SK-N-MC (cell line): ENCODE measurements at regions not wholly inside any gene's neighbourhood (a gene's known extent, or its start where the extent isn't known, plus 50 kb on each side); places are given as distances from the start of the nearest gene placed in this dataset.

Experiments
- DNase-seq: peaks from one replicate; pipeline ENCODE4 v3.0.0-alpha.2; 2011; ENCODE audit warnings: low read depth, low spot score
- H3K27ac ChIP-seq: fragments of 200-600 bp; sonication (generic); 2 replicates; pipeline ENCODE4 v1.5.1; 2016; ENCODE audit warnings: mixed run types
- H3K36me3 ChIP-seq: fragments of 200-600 bp; sonication (generic); 2 replicates; pipeline ENCODE4 v1.6.1; 2017; ENCODE audit warnings: antibody characterized with exemption, low read length, mixed read lengths; ENCODE audit not compliant: insufficient read depth
- H3K4me3 ChIP-seq: fragments of 200-600 bp; sonication (generic); 2 replicates; pipeline ENCODE4 v1.5.1; 2016
- H3K9ac ChIP-seq: fragments of 200-600 bp; sonication (generic); 2 replicates; pipeline ENCODE4 v1.8.0; 2017; ENCODE audit warnings: mixed run types, mixed read lengths; ENCODE audit not compliant: insufficient read length
- H3K9me3 ChIP-seq: fragments of 200-600 bp; sonication (generic); 2 replicates; pipeline ENCODE4 v1.6.1; 2017; ENCODE audit warnings: low read depth, mild to moderate bottlenecking, antibody characterized with exemption, low read length, moderate library complexity, mixed read lengths
- EZH2 ChIP-seq: fragments of 200-600 bp; sonication (generic); IDR thresholded peaks from one replicate; pipeline ENCODE4 v1.6.1; 2017; ENCODE audit warnings: antibody characterized with exemption
- FOXP2 ChIP-seq: optimal IDR thresholded peaks from 2 replicates; pipeline ENCODE3; 2011; ENCODE audit warnings: mild to moderate bottlenecking, moderate library complexity; ENCODE audit not compliant: insufficient read depth; ENCODE audit errors: extremely low read length, control extremely low read depth
- POLR2AphosphoS5 ChIP-seq: IDR thresholded peaks from 2 replicates; pipeline ENCODE4 v1.6.1; 2012; ENCODE audit warnings: mild to moderate bottlenecking, low read depth, low read length, borderline replicate concordance

- no peak for DNase-seq
- no peak for TF ChIP-seq FOXP2
- TF ChIP-seq EZH2, result no peak
- no peak for TF ChIP-seq POLR2AphosphoS5
- Histone ChIP-seq H3K4me3 (no peak overlapping the region), H3K9me3 (no peaks in the 10 kb centered on the region), H3K9ac (no peak overlapping the region), H3K36me3 (no peaks in the 10 kb centered on the region), H3K27ac (no peak overlapping the region)
These were observed 201.0 kb downstream of the SIPA1L2 start for GRCh38 chr1:232428786-232429530.

- Histone ChIP-seq H3K9ac (no peak overlapping the region), H3K9me3 (no peaks in the 10 kb centered on the region), H3K27ac (no peak overlapping the region), H3K4me3 (no peak overlapping the region), H3K36me3 (no peaks in the 10 kb centered on the region)
- no peak for DNase-seq
- TF ChIP-seq POLR2AphosphoS5, result no peak
- TF ChIP-seq FOXP2, result no peak
- TF ChIP-seq EZH2, result no peak
These were observed 201.8 kb downstream of the SIPA1L2 start for GRCh38 chr1:232428036-232428645.

- no peak overlapping the region for H3K4me3 ChIP-seq
- H3K36me3 ChIP-seq, result no peaks in the 10 kb centered on the region
- TF ChIP-seq EZH2 (no peak), FOXP2 (no peak), POLR2AphosphoS5 (no peak)
- H3K9ac ChIP-seq, result no peak overlapping the region
- DNase-seq, result no peak
- H3K27ac ChIP-seq, result no peak overlapping the region
- H3K9me3 ChIP-seq, result no peaks in the 10 kb centered on the region
These were observed 203.1 kb downstream of the SIPA1L2 start for GRCh38 chr1:232426801-232427200.

GRCh38 chr1:232425421-232425820 is 204.5 kb downstream of the SIPA1L2 start:
- no peak overlapping the region for H3K9ac ChIP-seq
- H3K4me3 ChIP-seq, result no peak overlapping the region
- no peaks in the 10 kb centered on the region for H3K9me3 ChIP-seq
- no peak overlapping the region for H3K27ac ChIP-seq
- H3K36me3 ChIP-seq, result no peaks in the 10 kb centered on the region
- DNase-seq, result no peak
- no peak for TF ChIP-seq POLR2AphosphoS5

- TF ChIP-seq POLR2AphosphoS5 (no peak), FOXP2 (no peak), EZH2 (no peak)
- Histone ChIP-seq H3K4me3 (no peak overlapping the region), H3K36me3 (no peaks in the 10 kb centered on the region), H3K9me3 (no peaks in the 10 kb centered on the region), H3K9ac (no peak overlapping the region), H3K27ac (no peak overlapping the region)
- DNase-seq, result no peak
These were observed 206.3 kb downstream of the SIPA1L2 start for GRCh38 chr1:232423591-232423990.

- H3K27ac ChIP-seq, result no peak overlapping the region
- H3K9ac ChIP-seq, result no peak overlapping the region
- H3K9me3 ChIP-seq, result no peaks in the 10 kb centered on the region
- H3K36me3 ChIP-seq, result no peaks in the 10 kb centered on the region
- TF ChIP-seq POLR2AphosphoS5 (no peak), FOXP2 (no peak), EZH2 (no peak)
- no peak for DNase-seq
- H3K4me3 ChIP-seq, result no peak overlapping the region
These were observed 207.0 kb downstream of the SIPA1L2 start for GRCh38 chr1:232422898-232423297.

GRCh38 chr1:232422098-232422497 is 207.8 kb downstream of the SIPA1L2 start:
- H3K4me3 ChIP-seq, result no peak overlapping the region
- H3K27ac ChIP-seq, result no peak overlapping the region
- H3K36me3 ChIP-seq, result no peaks in the 10 kb centered on the region
- no peaks in the 10 kb centered on the region for H3K9me3 ChIP-seq
- TF ChIP-seq POLR2AphosphoS5, result no peak
- TF ChIP-seq EZH2, result no peak
- TF ChIP-seq FOXP2, result no peak
- no peak overlapping the region for H3K9ac ChIP-seq
- no peak for DNase-seq

- no peak for TF ChIP-seq FOXP2
- Histone ChIP-seq H3K9ac (no peak overlapping the region), H3K27ac (no peak overlapping the region), H3K4me3 (no peak overlapping the region), H3K9me3 (no peaks in the 10 kb centered on the region), H3K36me3 (no peaks in the 10 kb centered on the region)
- no peak for DNase-seq
These were observed 208.7 kb downstream of the SIPA1L2 start for GRCh38 chr1:232421143-232421796.
